ENCODE measurements at regions not wholly inside any gene's neighbourhood (a gene's known extent, or its start where the extent isn't known, plus 50 kb on each side); places are given as distances from the start of the nearest gene placed in this dataset.
"Not testable (repeated sequence)": the region's sequence is repeated elsewhere in the genome, so short reads cannot be mapped to it uniquely, and the experiment has no call there.

- TF ChIP-seq ZNF532 (CRISPR knock-in tag; IDR thresholded peaks at IDR 0.05; ENCODE audit: borderline replicate concordance) (no peak), AR (CRISPR knock-in tag; IDR thresholded peaks at IDR 0.05) (no peak), JUN (CRISPR knock-in tag; IDR thresholded peaks at IDR 0.05) (no peak), IRF1 (CRISPR knock-in tag; IDR thresholded peaks at IDR 0.05) (no peak), ELF4 (CRISPR knock-in tag; IDR thresholded peaks at IDR 0.05; ENCODE audit: low read depth) (no peak), AFF4 (CRISPR knock-in tag; IDR thresholded peaks at IDR 0.05; ENCODE audit: borderline replicate concordance) (no peak), GTF2I (CRISPR knock-in tag; conservative IDR thresholded peaks at IDR 0.05) (no peak)
Observed at GRCh38 chrX:73963682-73964081, 111.2 kb upstream of the XIST start (continued).

- DNase-seq (ENCODE audit: low spot score) = no peak
- H3K36me3 Mint-ChIP-seq = peaks cover 2% of the 10 kb centered on the region; the same call in 1 of the 2 replicates
- H3K27ac Mint-ChIP-seq = peak overlapping the region; percentile 84
- no peaks in the 10 kb centered on the region for H3K9me3 Mint-ChIP-seq
- ChIA-PET CTCF (interaction anchor here (0.6 kb wide), 1 partner anchor 44 kb away, joined by 4 read pairs; no protein-coding TSS in a partner anchor), POLR2A (no interaction called here)
- TF ChIP-seq ZBTB43 (CRISPR knock-in tag; IDR thresholded peaks at IDR 0.05) (no peak), IRF2 (CRISPR knock-in tag; IDR thresholded peaks at IDR 0.05; ENCODE audit: borderline replicate concordance, low read depth) (no peak), ZNF671 (CRISPR knock-in tag; IDR thresholded peaks at IDR 0.05) (no peak), RORB (CRISPR knock-in tag; IDR thresholded peaks at IDR 0.05) (no peak), PRRX2 (CRISPR knock-in tag; IDR thresholded peaks at IDR 0.05) (no peak), TEAD4 (CRISPR knock-in tag; IDR thresholded peaks at IDR 0.05) (no peak), ZBTB21 (CRISPR knock-in tag; IDR thresholded peaks at IDR 0.05; ENCODE audit: borderline replicate concordance) (no peak), ZNF317 (CRISPR knock-in tag; IDR thresholded peaks at IDR 0.05; ENCODE audit: borderline replicate concordance, low read depth) (no peak), ZNF532 (CRISPR knock-in tag; IDR thresholded peaks at IDR 0.05; ENCODE audit: borderline replicate concordance) (no peak)
- H3K27me3 Mint-ChIP-seq (ENCODE audit: low read depth) = no peaks in the 10 kb centered on the region
- no peak for ATAC-seq
- H3K4me1 Mint-ChIP-seq = peaks cover 70% of the 10 kb centered on the region
- no peak overlapping the region for H3K4me3 Mint-ChIP-seq
Observed at GRCh38 chrX:73962948-73963347, 110.4 kb upstream of the XIST start.

GRCh38 chrX:73961867-73962266, 109.4 kb upstream of the XIST start:
- H3K27me3 Mint-ChIP-seq (ENCODE audit: low read depth); CTCF ChIA-PET; H3K4me3 Mint-ChIP-seq; H3K36me3 Mint-ChIP-seq; ATAC-seq; H3K9me3 Mint-ChIP-seq; DNase-seq (ENCODE audit: low spot score); H3K27ac Mint-ChIP-seq: not testable (repeated sequence)
- peaks cover 69% of the 10 kb centered on the region for H3K4me1 Mint-ChIP-seq
- POLR2A ChIA-PET = interaction anchor here (0.7 kb wide), 1 partner anchor 1580 kb away, joined by 3 read pairs; no protein-coding TSS in a partner anchor
